Mesendoderm (in vitro differentiated cells): ENCODE measurements at regions not wholly inside any gene's neighbourhood (a gene's known extent, or its start where the extent isn't known, plus 50 kb on each side); places are given as distances from the start of the nearest gene placed in this dataset.

Experiments used
- DNase-seq: peaks from one replicate; pipeline ENCODE4 v3.0.0; 2013
- H2AK5ac ChIP-seq: 2 replicates; pipeline ENCODE4 v1.6.1; 2013; ENCODE audit warnings: low read length, inconsistent platforms
- H2BK120ac ChIP-seq: 2 replicates; pipeline ENCODE4 v1.6.1; 2013; ENCODE audit warnings: low read depth, mild to moderate bottlenecking, low read length, moderate library complexity, mixed read lengths
- H2BK15ac ChIP-seq: replicated peaks from 2 replicates; pipeline ENCODE4 v1.6.1; 2013; ENCODE audit warnings: low read depth, mild to moderate bottlenecking, moderate library complexity
- H2BK5ac ChIP-seq: 2 replicates; pipeline ENCODE4 v1.6.1; 2013; ENCODE audit warnings: low read length, inconsistent platforms
- H3K18ac ChIP-seq: 2 replicates; pipeline ENCODE4 v1.6.1; 2013; ENCODE audit warnings: mild to moderate bottlenecking, low read length, mixed read lengths
- H3K23ac ChIP-seq: one replicate; pipeline ENCODE4 v1.6.1; 2013; ENCODE audit warnings: low read length
- H3K27ac ChIP-seq: 2 replicates; pipeline ENCODE4 v1.5.1; 2013; ENCODE audit warnings: low read depth, mild to moderate bottlenecking, inconsistent platforms, low read length, moderate library complexity
- H3K27me3 ChIP-seq: 2 replicates; pipeline ENCODE4 v1.6.1; 2013; ENCODE audit warnings: low read length, control low read depth, mild to moderate bottlenecking, inconsistent platforms; ENCODE audit not compliant: insufficient read depth, poor library complexity
- H3K36me3 ChIP-seq: 2 replicates; pipeline ENCODE4 v1.6.1; 2013; ENCODE audit warnings: low read length, inconsistent platforms; ENCODE audit not compliant: control insufficient read depth, insufficient read depth
- H3K4ac ChIP-seq: one replicate; pipeline ENCODE4 v1.6.1; 2013; ENCODE audit warnings: low read depth, mild to moderate bottlenecking, low read length, moderate library complexity
- H3K4me1 ChIP-seq: 2 replicates; pipeline ENCODE4 v1.6.1; 2013; ENCODE audit warnings: low read depth, low read length, inconsistent platforms; ENCODE audit not compliant: control insufficient read depth
- H3K4me2 ChIP-seq: 2 replicates; pipeline ENCODE4 v1.6.1; 2013; ENCODE audit warnings: low read length
- H3K4me3 ChIP-seq: 2 replicates; pipeline ENCODE4 v1.5.1; 2013; ENCODE audit warnings: mild to moderate bottlenecking, low read length
- H3K56ac ChIP-seq: one replicate; pipeline ENCODE4 v1.6.1; 2013; ENCODE audit warnings: low read length
- H3K79me1 ChIP-seq: 2 replicates; pipeline ENCODE4 v1.6.1; 2013; ENCODE audit warnings: low read length, inconsistent platforms
- H3K79me2 ChIP-seq: 2 replicates; pipeline ENCODE4 v1.6.1; 2013; ENCODE audit warnings: mild to moderate bottlenecking, low read length; ENCODE audit not compliant: control insufficient read depth, insufficient read depth
- H3K9ac ChIP-seq: 2 replicates; pipeline ENCODE4 v1.6.1; 2013; ENCODE audit warnings: low read length, inconsistent platforms
- H4K5ac ChIP-seq: one replicate; pipeline ENCODE4 v1.6.1; 2013; ENCODE audit warnings: low read length
- H4K8ac ChIP-seq: one replicate; pipeline ENCODE4 v1.6.1; 2013; ENCODE audit warnings: low read depth, mild to moderate bottlenecking, control low read depth, low read length, moderate library complexity
- WGBS: extraction: QIAGEN DNeasy Blood & Tissue Kit; methylation state at CpG from one replicate; pipeline ENCODE4 v1.1.7; 2013; ENCODE audit warnings: low lambda C conversion rate, missing lambda C conversion rate; ENCODE audit not compliant: insufficient coverage; ENCODE audit errors: extremely low coverage; 5-methylcytosine and 5-hydroxymethylcytosine counted together

DNA sequence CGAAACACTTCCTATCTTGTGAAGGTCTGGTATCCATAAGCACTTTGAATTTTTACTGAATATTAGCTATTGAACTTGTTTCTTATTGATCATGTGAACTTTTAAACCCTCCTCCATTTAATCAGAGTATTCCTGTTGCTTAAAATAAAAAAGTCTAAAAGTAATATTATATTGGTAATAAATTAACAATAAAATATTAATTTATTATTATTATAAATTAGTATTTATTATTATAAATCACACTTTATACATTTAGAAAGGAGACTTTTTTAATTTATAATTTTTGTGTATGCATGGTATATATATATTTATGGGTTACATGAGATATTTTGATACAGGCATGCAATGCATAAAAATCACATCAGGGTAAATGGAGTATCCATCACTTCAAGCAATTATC, 295.4 kb upstream of the NETO1 start:
- Histone ChIP-seq H3K23ac (no peak overlapping the region), H2BK5ac (no peak overlapping the region), H3K79me1 (no peaks in the 10 kb centered on the region), H3K56ac (no peak overlapping the region), H3K79me2 (no peaks in the 10 kb centered on the region), H2AK5ac (no peak overlapping the region), H3K18ac (no peak overlapping the region), H2BK120ac (no peak overlapping the region), H3K4me1 (no peaks in the 10 kb centered on the region), H3K4ac (no peak overlapping the region), H3K27ac (no peak overlapping the region), H3K4me2 (no peak overlapping the region), H3K9ac (no peak overlapping the region), H2BK15ac (no peak overlapping the region), H4K5ac (no peak overlapping the region), H3K4me3 (no peak overlapping the region), H3K36me3 (no peaks in the 10 kb centered on the region), H3K27me3 (no peaks in the 10 kb centered on the region), H4K8ac (no peak overlapping the region)
- WGBS = no CpG with 5 or more reads among the region's 1 CpG
- no peak for DNase-seq

DNA sequence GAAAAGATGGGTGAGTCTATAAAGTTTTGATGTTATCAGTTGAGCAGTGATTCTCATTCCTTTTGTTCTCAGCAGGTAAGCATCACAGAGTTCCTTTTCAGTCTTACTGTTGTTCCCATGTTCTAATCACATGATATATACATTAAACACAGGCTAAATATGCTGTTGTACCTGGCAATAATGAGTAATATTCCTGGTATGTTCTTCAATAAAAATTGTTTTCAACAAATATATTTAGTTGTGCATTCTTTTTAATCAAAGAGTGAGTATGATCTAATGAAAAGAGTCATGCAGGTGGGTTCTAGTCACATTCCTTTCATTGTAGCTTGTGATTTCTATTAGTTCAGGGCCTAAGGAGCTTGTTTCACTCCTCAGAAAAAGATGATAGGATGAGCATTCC, 288.3 kb upstream of the NETO1 start:
- H2BK15ac ChIP-seq = no peak overlapping the region
- no peaks in the 10 kb centered on the region for H3K79me2 ChIP-seq
- H3K4me2 ChIP-seq = no peak overlapping the region
- H3K27me3 ChIP-seq = no peaks in the 10 kb centered on the region
- H3K56ac ChIP-seq = no peak overlapping the region
- H3K18ac ChIP-seq = no peak overlapping the region
- H4K5ac ChIP-seq = no peak overlapping the region
- H3K27ac ChIP-seq = no peak overlapping the region
- no peak overlapping the region for H4K8ac ChIP-seq
- no peak overlapping the region for H3K23ac ChIP-seq
- no peak overlapping the region for H2AK5ac ChIP-seq
- no peak overlapping the region for H3K9ac ChIP-seq
- no peaks in the 10 kb centered on the region for H3K4me1 ChIP-seq
- no peaks in the 10 kb centered on the region for H3K79me1 ChIP-seq
- DNase-seq = no peak
- H3K36me3 ChIP-seq = no peaks in the 10 kb centered on the region
- H3K4me3 ChIP-seq = no peak overlapping the region
- no peak overlapping the region for H2BK5ac ChIP-seq
- H2BK120ac ChIP-seq = no peak overlapping the region
- H3K4ac ChIP-seq = no peak overlapping the region

- H3K4me1 ChIP-seq = no peaks in the 10 kb centered on the region
- no peaks in the 10 kb centered on the region for H3K36me3 ChIP-seq
- no peaks in the 10 kb centered on the region for H3K79me1 ChIP-seq
- no peak overlapping the region for H3K18ac ChIP-seq
- H2AK5ac ChIP-seq = no peak overlapping the region
- no peak overlapping the region for H3K4me2 ChIP-seq
- no peak for DNase-seq
- no peak overlapping the region for H3K9ac ChIP-seq
- no peak overlapping the region for H3K56ac ChIP-seq
- H2BK5ac ChIP-seq = no peak overlapping the region
- no peak overlapping the region for H3K4me3 ChIP-seq
- H2BK120ac ChIP-seq = no peak overlapping the region
- no peak overlapping the region for H4K5ac ChIP-seq
- H2BK15ac ChIP-seq = no peak overlapping the region
- WGBS = 100% methylated on average over 1 of the region's 2 CpGs
- no peaks in the 10 kb centered on the region for H3K79me2 ChIP-seq
- no peak overlapping the region for H3K23ac ChIP-seq
- H3K4ac ChIP-seq = no peak overlapping the region
- no peak overlapping the region for H3K27ac ChIP-seq
- H4K8ac ChIP-seq = no peak overlapping the region
- no peaks in the 10 kb centered on the region for H3K27me3 ChIP-seq
Observed at GRCh38 chr18:73153271-73153670, 285.5 kb upstream of the NETO1 start.

DNA sequence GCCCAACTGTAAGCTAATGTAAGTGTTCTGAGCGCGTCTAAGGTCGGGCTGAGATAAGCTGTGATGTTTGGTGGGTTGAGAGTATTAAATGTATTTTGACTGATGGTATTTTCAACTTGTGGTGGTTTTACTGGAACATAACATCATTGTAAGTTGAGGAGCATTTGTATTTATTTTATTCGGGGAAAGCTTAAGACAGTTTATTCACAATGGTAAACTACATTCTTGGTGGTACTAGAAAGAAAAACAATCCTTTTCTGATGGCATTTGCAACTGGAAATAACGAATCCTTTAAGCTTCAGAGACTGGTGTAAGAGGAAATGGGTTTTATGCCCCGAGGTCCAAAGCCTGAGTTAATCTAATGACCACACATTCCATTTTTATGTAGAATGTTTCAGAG, 283.3 kb upstream of the NETO1 start:
- no peak overlapping the region for H4K5ac ChIP-seq
- H3K4ac ChIP-seq = no peak overlapping the region
- H3K23ac ChIP-seq = no peak overlapping the region
- H3K4me3 ChIP-seq = no peak overlapping the region
- no peaks in the 10 kb centered on the region for H3K27me3 ChIP-seq
- no peak overlapping the region for H4K8ac ChIP-seq
- H2BK15ac ChIP-seq = no peak overlapping the region
- no peak overlapping the region for H3K9ac ChIP-seq
- no peak overlapping the region for H2BK120ac ChIP-seq
- no peaks in the 10 kb centered on the region for H3K36me3 ChIP-seq
- no peak overlapping the region for H3K56ac ChIP-seq
- H3K79me1 ChIP-seq = no peaks in the 10 kb centered on the region
- H2AK5ac ChIP-seq = no peak overlapping the region
- no peak for DNase-seq
- WGBS = no CpG with 5 or more reads among the region's 6 CpGs
- H2BK5ac ChIP-seq = no peak overlapping the region
- no peaks in the 10 kb centered on the region for H3K79me2 ChIP-seq
- H3K18ac ChIP-seq = no peak overlapping the region
- no peaks in the 10 kb centered on the region for H3K4me1 ChIP-seq
- H3K27ac ChIP-seq = no peak overlapping the region
- H3K4me2 ChIP-seq = no peak overlapping the region

DNA sequence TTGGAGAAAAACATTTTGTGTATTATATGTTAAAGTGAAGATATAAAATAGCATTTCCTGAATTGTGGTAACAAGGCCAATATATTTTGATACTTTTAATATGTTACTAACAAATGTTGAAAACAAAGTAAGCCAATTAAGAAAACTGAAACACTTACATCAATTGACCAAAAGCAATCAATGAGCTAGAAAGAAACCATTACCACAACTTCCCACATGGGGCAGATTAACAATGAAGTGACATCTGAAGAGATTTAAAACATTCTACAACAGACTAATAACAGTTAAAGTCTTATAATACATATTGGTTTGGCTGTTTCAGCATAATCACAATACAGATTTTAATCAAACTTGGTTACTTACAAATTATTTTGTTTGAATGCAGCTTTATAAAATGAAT, 282.4 kb upstream of the NETO1 start:
- Histone ChIP-seq H2AK5ac (no peak overlapping the region), H3K4me3 (no peak overlapping the region), H2BK5ac (no peak overlapping the region), H3K18ac (no peak overlapping the region), H2BK120ac (no peak overlapping the region), H3K23ac (no peak overlapping the region), H3K27me3 (no peaks in the 10 kb centered on the region), H2BK15ac (no peak overlapping the region), H3K4me2 (no peak overlapping the region), H3K79me2 (no peaks in the 10 kb centered on the region), H3K4ac (no peak overlapping the region), H3K36me3 (no peaks in the 10 kb centered on the region), H4K5ac (no peak overlapping the region), H3K4me1 (no peaks in the 10 kb centered on the region), H3K9ac (no peak overlapping the region), H3K56ac (no peak overlapping the region), H4K8ac (no peak overlapping the region), H3K79me1 (no peaks in the 10 kb centered on the region), H3K27ac (no peak overlapping the region)
- DNase-seq = peak; percentile 23

GRCh38 chr18:73147590-73147989, 279.8 kb upstream of the NETO1 start:
- H3K27ac ChIP-seq = no peak overlapping the region
- no peaks in the 10 kb centered on the region for H3K36me3 ChIP-seq
- H3K18ac ChIP-seq = no peak overlapping the region
- H3K27me3 ChIP-seq = no peaks in the 10 kb centered on the region
- H2AK5ac ChIP-seq = no peak overlapping the region
- no CpG with 5 or more reads among the region's 3 CpGs for WGBS
- no peaks in the 10 kb centered on the region for H3K79me2 ChIP-seq
- H3K56ac ChIP-seq = no peak overlapping the region
- no peak overlapping the region for H4K5ac ChIP-seq
- H3K79me1 ChIP-seq = no peaks in the 10 kb centered on the region
- H3K4ac ChIP-seq = no peak overlapping the region
- H3K4me3 ChIP-seq = no peak overlapping the region
- no peak overlapping the region for H3K4me2 ChIP-seq
- H2BK5ac ChIP-seq = no peak overlapping the region
- H2BK15ac ChIP-seq = no peak overlapping the region
- no peak for DNase-seq
- H3K23ac ChIP-seq = no peak overlapping the region
- no peak overlapping the region for H3K9ac ChIP-seq
- H2BK120ac ChIP-seq = no peak overlapping the region
- no peak overlapping the region for H4K8ac ChIP-seq
- no peaks in the 10 kb centered on the region for H3K4me1 ChIP-seq
